Ovary (tissue), 7 donors: ENCODE measurements at regions not wholly inside any gene's neighbourhood (a gene's known extent, or its start where the extent isn't known, plus 50 kb on each side); places are given as distances from the start of the nearest gene placed in this dataset.

Experiments
- DNase-seq, 5 donors: peaks; one replicate each; pipeline ENCODE4 v3.0.0-alpha.2; 2019 to 2020
- H3K27ac ChIP-seq, 2 donors: fragments of 200-600 bp; one replicate each; pipeline versions ENCODE4 v1.5.1 to v1.8.0; 2019 to 2022
- H3K27me3 ChIP-seq: fragments of 200-600 bp; one replicate; pipeline ENCODE4 v1.8.0; 2022
- H3K36me3 ChIP-seq: fragments of 200-600 bp; sonication (generic); one replicate; pipeline ENCODE4 v1.5.1; 2019
- H3K4me1 ChIP-seq: one replicate; pipeline ENCODE4 v1.8.1; 2013; ENCODE audit warnings: mild to moderate bottlenecking, moderate library complexity; ENCODE audit not compliant: insufficient read depth
- H3K4me3 ChIP-seq: fragments of 200-600 bp; sonication (generic); one replicate; pipeline ENCODE4 v1.5.1; 2017
- H3K9me3 ChIP-seq, 2 donors: fragments of 200-600 bp in 1 of 2; sonication (generic) in 1 of 2; one replicate each; pipeline versions ENCODE4 v1.5.1 to v1.8.1; 2013 to 2019; ENCODE audit warnings: mild to moderate bottlenecking in 1 of 2, moderate library complexity in 1 of 2
- EP300 ChIP-seq: sonication (generic); formaldehyde crosslinking; IDR thresholded peaks from one replicate; pipeline ENCODE4 v1.6.1; 2017; ENCODE audit warnings: antibody characterized with exemption
- POLR2A ChIP-seq: fragments of 450-650 bp; IDR thresholded peaks from one replicate; pipeline ENCODE4 v1.6.1; 2017; ENCODE audit warnings: antibody characterized with exemption, mild to moderate bottlenecking, moderate library complexity
- WGBS, 3 donors: extraction: QIAGEN DNeasy Blood & Tissue Kit in 1 of 3; methylation state at CpG; one replicate each; pipeline versions ENCODE4 v1.1.5 to v1.1.7; 2013 to 2017; 5-methylcytosine and 5-hydroxymethylcytosine counted together
- intact Hi-C, 4 donors: fragments of 100-400 bp; cut with DNase I; formaldehyde crosslinking; loops; one replicate each; pipeline versions ENCODE4 v1.11.0 to v1.15.1; 2022 to 2023
- TF ChIP-seq, protein P1 (sequence below), 3 donors: fragments of 450-650 bp in 2 of 3; fragments of 200-600 bp in 1 of 3; IDR thresholded peaks; one replicate each; pipeline versions ENCODE4 v1.5.1 to v1.8.0; 2016 to 2022; ENCODE audit warnings: antibody characterized with exemption in 3 of 3, mild to moderate bottlenecking in 1 of 3
- donor health status: DM: no; HTN: no; CAD: no; lungs with moderate emphysema.
- donor health status: DM: no; HTN: no; CAD: no.
- donor health status: Bipolar disorder and iron deficiency.
- donor health status: DM: no; HTN: no; CAD: no.
- donor health status: DM: yes; HTN: yes; CAD: no.

DNA sequence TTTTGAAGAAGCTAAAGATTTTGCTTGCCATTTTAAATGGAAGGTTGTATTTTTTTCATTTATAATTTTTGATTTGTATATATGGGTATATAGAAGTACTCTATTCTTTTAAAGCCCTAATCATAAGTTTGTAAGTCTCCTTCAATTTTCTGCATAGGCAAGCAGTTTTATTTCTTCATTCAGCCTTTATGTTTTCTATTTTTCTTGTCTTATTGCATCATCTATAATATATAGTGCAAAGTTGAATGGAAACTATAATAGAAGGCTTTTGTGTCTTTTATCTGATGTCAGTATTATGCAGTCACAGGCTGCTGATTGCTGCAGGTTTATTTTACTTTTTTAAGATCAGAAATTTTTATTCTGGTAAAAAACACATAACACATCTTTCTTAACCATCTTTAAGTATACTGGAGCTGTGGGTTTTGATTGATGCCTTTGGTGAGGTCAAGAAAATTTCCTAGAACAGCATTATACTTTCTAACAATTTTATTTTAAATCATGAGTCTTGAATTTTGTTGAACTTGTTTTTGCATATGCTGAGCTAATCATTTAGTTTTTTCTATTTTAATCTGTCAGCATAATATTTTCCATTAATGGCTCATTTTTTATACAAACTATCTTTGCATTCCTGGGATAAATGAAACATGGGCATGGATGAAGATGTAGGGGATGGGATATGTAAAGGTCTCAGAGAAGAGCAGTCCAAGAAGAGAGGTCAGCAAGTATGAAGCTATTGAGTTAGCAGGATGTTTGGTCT lies 366.7 kb upstream of the MAP3K7 start:
- intact Hi-C loops, result no loop called here
- no peak for TF ChIP-seq EP300
- TF ChIP-seq, protein P1, sequence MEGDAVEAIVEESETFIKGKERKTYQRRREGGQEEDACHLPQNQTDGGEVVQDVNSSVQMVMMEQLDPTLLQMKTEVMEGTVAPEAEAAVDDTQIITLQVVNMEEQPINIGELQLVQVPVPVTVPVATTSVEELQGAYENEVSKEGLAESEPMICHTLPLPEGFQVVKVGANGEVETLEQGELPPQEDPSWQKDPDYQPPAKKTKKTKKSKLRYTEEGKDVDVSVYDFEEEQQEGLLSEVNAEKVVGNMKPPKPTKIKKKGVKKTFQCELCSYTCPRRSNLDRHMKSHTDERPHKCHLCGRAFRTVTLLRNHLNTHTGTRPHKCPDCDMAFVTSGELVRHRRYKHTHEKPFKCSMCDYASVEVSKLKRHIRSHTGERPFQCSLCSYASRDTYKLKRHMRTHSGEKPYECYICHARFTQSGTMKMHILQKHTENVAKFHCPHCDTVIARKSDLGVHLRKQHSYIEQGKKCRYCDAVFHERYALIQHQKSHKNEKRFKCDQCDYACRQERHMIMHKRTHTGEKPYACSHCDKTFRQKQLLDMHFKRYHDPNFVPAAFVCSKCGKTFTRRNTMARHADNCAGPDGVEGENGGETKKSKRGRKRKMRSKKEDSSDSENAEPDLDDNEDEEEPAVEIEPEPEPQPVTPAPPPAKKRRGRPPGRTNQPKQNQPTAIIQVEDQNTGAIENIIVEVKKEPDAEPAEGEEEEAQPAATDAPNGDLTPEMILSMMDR (IDR thresholded peaks at IDR 0.05), result no peak

DNA sequence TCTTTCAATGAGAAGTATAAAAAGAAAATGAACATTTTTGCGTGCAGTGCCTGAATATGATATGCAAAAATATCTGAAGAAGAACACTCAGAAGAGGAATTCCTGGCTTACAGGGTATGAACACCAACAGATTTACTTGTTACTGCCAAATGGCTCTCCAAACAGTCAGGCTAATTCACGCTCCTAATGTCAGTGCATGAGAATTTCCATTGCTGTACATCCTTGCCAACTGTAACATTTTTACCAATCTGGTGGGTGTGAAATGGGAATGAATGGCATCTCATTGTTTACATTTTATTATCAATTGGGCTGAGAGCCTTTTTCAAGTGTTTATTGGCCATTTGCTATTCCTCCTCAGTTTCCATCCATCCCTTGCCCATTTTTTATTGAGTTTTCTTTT lies 365.3 kb upstream of the MAP3K7 start:
- no peak for DNase-seq
- no peak overlapping the region for H3K27ac ChIP-seq
- TF ChIP-seq POLR2A (no peak), EP300 (no peak)
- TF ChIP-seq, protein P1 (IDR thresholded peaks at IDR 0.05), result no peak
- no peaks in the 10 kb centered on the region for H3K9me3 ChIP-seq
- 80 to 84% (median 81%) methylated on average over 2 of the region's 2 CpGs for WGBS, 3 donors
- intact Hi-C loops, result no loop called here
- H3K36me3 ChIP-seq, result no peaks in the 10 kb centered on the region
- H3K27me3 ChIP-seq, result no peaks in the 10 kb centered on the region
- H3K4me1 ChIP-seq, result no peaks in the 10 kb centered on the region
- H3K4me3 ChIP-seq, result no peak overlapping the region

More for the DNA sequence above, 366.7 kb upstream of the MAP3K7 start:
- Histone ChIP-seq H3K27me3 (no peaks in the 10 kb centered on the region), H3K4me1 (no peaks in the 10 kb centered on the region), H3K27ac (no peak overlapping the region), H3K36me3 (no peaks in the 10 kb centered on the region), H3K4me3 (no peak overlapping the region), H3K9me3 (no peaks in the 10 kb centered on the region)
- no peak for DNase-seq

DNA sequence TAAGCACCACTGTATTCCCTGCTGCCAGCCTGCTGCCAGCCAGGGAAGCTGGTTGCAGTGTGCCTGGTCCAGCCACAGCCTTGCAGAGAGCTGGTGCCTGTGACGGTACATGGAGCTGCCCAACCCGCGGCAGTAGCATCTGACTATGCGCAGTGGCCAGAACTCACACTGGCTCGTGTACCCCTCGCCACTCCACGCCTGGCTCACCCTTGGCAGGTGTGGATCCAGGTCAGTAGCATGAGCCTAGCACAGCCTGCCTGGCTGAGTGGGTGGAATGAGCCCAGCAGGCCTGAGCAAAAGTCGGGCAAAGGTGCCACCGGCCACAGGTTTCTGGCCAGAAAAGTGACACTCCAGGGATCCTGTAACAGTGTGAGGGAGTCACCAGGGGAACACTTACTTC lies 361.7 kb upstream of the MAP3K7 start:
- H3K9me3 ChIP-seq, result no peaks in the 10 kb centered on the region
- no peaks in the 10 kb centered on the region for H3K36me3 ChIP-seq
- no peak overlapping the region for H3K27ac ChIP-seq
- DNase-seq, result no peak
- H3K27me3 ChIP-seq, result no peaks in the 10 kb centered on the region
- intact Hi-C loops, result no loop called here
- TF ChIP-seq POLR2A, result no peak
- no peak for TF ChIP-seq EP300
- TF ChIP-seq, protein P1 (IDR thresholded peaks at IDR 0.05), result no peak
- 91 to 97% (median 94%) methylated on average over 9 of the region's 9 CpGs for WGBS, 3 donors
- no peaks in the 10 kb centered on the region for H3K4me1 ChIP-seq
- H3K4me3 ChIP-seq, result no peak overlapping the region

DNA sequence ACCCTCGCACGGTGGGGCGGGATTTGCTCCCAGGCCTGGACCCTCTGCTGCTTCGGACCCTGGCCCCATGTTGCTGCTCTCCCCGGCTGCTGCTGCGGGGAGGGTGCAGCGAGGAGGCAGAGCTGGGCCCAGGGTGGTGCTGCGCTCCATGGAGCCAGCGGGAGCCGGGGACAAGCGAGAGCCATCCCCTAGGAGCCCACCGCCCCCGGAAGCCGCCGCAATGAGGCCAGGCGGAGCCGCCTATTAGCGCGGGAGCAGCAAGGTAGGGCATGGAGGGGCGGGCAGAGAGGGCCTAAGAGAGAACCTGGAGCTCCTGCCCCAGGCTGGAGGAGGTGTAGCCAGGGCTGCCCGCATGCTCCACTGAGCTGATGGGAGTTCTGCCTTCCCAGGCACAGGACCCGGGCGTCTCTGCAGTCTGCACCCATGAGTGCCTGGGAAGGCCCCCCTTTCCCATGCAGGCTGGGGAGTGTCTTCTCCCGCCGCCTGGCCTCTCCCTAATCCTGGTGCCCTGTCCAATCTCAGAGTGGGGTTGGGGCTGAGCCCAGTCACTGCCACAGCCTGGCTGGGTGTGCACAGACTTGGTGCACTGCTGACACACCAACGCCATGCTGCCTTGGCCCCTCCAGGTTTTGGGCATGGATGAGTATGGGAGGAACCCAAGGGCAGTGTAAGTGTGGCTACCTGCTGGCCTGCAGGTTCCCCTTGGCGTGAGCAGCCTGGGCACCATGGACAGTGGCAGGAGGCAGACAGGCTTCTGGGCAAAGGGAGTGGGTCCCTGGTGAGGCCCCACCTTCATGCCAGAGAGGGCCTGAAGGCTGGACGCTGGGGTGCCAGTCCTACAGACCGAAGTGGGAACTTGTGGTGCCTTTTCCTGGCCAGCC lies 360.6 kb upstream of the MAP3K7 start:
- Histone ChIP-seq H3K36me3 (no peaks in the 10 kb centered on the region), H3K27me3 (no peaks in the 10 kb centered on the region), H3K27ac (no peak overlapping the region), H3K4me1 (no peaks in the 10 kb centered on the region), H3K4me3 (no peak overlapping the region), H3K9me3 (no peaks in the 10 kb centered on the region)
- WGBS, 3 donors, result 94 to 98% (median 97%) methylated on average over 26 to 29 of the region's 29 CpGs
- no peak for DNase-seq
- intact Hi-C loops, result no loop called here
- TF ChIP-seq POLR2A (no peak), EP300 (no peak)
- TF ChIP-seq, protein P1 (IDR thresholded peaks at IDR 0.05), result no peak
